ENCODE measurements at regions not wholly inside any gene's neighbourhood (a gene's known extent, or its start where the extent isn't known, plus 50 kb on each side); places are given as distances from the start of the nearest gene placed in this dataset.
A peak's percentile ranks its signal among the peaks of the same experiment; 100 is the strongest.

DNA sequence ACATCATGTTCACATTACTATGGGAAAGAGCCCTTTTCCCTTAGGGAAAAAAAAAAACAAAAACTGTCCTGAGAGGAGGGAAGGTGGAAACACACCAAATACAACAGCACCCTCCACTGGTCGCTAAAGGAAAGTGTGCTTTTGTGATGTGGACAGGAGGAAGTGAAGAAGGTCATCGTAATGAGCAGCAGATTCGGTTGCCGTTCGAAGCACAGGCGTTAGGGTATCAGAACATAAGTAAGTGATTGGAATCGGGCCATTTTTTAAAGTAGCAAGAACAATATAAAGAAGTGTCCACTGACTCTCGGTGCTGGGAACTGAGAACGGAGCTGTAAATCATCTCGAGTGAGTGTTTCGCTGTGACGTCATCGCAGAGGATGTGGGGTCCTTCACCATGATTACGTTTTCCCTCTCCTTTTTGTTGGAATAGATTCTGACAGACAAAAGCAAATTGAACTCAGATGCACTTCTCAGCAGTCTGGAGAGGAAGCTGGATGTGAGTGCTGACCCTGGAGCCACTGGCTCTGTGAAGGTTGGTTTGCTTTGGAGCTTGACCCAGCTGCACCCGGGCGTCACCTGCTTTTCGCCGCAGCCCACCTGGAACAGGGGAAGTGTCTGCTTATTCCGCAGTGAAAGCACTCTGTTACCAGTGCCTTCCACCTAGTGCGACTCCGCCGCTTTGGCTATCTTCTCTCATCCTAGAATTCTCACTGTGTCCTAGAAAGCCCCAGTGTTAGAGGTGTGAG lies 203.6 kb upstream of the GMDS start:
- H3K27me3 ChIP-seq = no peaks in the 10 kb centered on the region
- H3K36me3 ChIP-seq = no peaks in the 10 kb centered on the region
- peaks cover 6 to 11% of the 10 kb centered on the region in 2 experiments for H3K4me1 ChIP-seq (ENCODE audit: control insufficient read depth in 1 of 2, insufficient read depth in 1 of 2, low read depth in 1 of 2, low read length in 1 of 2)
- peak overlapping the region; percentile 22 for H3K27ac ChIP-seq
- peak overlapping the region; percentile 49 to 56 for H3K4me3 ChIP-seq (ENCODE audit: low read depth in 1 of 2, low read length in 1 of 2)
- TF ChIP-seq, protein P1, sequence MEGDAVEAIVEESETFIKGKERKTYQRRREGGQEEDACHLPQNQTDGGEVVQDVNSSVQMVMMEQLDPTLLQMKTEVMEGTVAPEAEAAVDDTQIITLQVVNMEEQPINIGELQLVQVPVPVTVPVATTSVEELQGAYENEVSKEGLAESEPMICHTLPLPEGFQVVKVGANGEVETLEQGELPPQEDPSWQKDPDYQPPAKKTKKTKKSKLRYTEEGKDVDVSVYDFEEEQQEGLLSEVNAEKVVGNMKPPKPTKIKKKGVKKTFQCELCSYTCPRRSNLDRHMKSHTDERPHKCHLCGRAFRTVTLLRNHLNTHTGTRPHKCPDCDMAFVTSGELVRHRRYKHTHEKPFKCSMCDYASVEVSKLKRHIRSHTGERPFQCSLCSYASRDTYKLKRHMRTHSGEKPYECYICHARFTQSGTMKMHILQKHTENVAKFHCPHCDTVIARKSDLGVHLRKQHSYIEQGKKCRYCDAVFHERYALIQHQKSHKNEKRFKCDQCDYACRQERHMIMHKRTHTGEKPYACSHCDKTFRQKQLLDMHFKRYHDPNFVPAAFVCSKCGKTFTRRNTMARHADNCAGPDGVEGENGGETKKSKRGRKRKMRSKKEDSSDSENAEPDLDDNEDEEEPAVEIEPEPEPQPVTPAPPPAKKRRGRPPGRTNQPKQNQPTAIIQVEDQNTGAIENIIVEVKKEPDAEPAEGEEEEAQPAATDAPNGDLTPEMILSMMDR (IDR thresholded peaks at IDR 0.05) = peak; percentile 67
- no peaks in the 10 kb centered on the region for H3K9me3 ChIP-seq

DNA sequence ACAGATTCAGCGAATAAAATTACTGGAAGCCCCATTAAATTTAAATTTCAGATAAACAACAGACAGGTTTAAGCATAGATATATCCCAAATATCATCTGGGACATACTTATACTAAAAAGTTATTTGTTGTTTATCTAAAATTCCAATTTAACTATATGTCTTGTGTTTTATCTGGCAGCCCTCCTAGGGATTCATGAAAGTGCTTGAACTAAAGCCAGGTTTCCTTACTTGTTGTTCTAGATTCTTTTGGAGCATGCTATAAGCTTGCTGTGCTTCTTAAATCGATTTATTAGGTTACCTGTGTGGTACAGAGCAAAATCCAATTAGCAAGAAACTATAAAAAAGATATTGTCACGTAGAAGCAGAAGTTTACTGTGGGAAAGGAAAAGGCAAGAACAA lies 202.5 kb upstream of the GMDS start:
- Histone ChIP-seq H3K4me3 (ENCODE audit: low read depth in 1 of 2, low read length in 1 of 2) (no peak overlapping the region), H3K9me3 (no peaks in the 10 kb centered on the region), H3K27ac (no peak overlapping the region), H3K36me3 (no peaks in the 10 kb centered on the region), H3K4me1 (ENCODE audit: control insufficient read depth in 1 of 2, insufficient read depth in 1 of 2, low read depth in 1 of 2, low read length in 1 of 2) (peaks cover 6 to 11% of the 10 kb centered on the region in 2 experiments), H3K27me3 (no peaks in the 10 kb centered on the region)
- TF ChIP-seq, protein P1 (IDR thresholded peaks at IDR 0.05) = no peak

DNA sequence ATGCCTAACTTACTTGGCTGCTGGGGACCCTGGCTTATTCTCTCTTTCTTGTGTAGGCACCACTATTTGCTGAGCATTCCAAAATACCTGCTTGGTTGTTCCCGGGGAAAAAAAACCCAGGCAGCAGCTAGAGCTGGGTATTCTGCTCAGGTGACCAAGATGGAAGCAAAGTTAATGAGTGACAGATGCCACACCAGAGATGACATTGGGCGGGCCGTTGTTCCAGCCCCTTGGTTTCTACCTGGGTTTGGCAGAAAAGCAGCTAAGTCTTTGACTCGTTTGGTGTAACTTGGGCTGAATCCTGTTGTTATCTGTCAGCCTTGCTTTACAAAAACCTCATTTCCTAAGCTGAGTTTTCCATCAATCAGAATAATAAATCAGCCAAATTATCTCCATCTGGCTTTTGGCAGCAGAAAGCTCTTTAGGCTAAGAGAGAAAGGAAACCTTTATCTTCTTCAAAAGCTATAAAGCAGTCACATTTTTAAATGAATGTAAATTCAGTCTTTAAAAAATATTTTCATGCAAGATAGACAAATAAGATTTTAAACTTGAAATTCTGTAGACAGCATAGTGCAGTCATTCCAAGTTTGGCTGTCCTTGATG lies 202.0 kb upstream of the GMDS start:
- H3K4me3 ChIP-seq (ENCODE audit: low read depth in 1 of 2, low read length in 1 of 2) = no peak overlapping the region
- H3K4me1 ChIP-seq (ENCODE audit: control insufficient read depth in 1 of 2, insufficient read depth in 1 of 2, low read depth in 1 of 2, low read length in 1 of 2) = peaks cover 6 to 11% of the 10 kb centered on the region in 2 experiments
- H3K9me3 ChIP-seq = no peaks in the 10 kb centered on the region
- TF ChIP-seq, protein P1 (IDR thresholded peaks at IDR 0.05) = no peak
- no peaks in the 10 kb centered on the region for H3K27me3 ChIP-seq
- no peaks in the 10 kb centered on the region for H3K36me3 ChIP-seq
- no peak overlapping the region for H3K27ac ChIP-seq

DNA sequence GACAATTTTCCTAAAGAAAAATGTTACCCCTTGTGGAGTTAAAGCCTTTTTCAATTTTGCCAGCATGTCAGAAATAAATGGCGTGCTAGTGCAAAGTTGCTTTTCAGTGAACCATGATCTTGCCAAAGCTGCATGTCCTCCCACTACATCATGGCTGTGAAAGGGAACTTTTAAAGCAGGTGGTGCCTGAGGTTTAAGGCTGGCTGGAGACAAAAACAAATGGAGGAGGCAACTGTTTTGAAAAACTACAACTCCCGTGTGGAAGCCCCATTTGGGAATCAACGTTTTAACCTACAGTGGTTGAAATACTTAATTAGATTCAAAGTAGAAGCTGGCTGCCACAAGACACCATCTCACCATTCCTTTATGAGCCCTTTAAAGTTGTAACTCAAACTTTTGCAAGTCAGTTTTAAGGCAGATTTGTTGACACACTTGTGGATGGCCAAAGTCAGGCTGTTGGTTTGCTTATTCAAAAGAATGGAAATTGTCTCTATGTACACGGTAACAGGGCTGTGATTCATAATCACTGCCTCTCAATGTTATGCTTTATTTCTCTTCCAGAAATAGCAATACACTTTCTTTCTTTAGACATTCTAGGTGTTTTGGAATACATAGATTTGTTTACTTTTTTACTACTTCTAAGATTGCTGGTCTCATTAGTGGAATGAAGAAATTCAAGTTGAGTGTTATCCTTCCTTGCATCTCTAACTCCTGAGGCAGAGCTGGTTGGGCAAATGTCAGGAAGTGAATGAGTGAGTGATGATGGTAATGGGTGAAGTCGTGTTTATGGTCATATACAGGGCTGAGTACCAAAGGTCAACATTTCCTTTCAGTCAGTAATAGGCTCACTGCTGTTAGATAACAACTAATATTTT lies 196.4 kb upstream of the GMDS start:
- H3K27me3 ChIP-seq = no peaks in the 10 kb centered on the region
- TF ChIP-seq, protein P1 (IDR thresholded peaks at IDR 0.05) = no peak
- no peak overlapping the region for H3K4me3 ChIP-seq (ENCODE audit: low read depth in 1 of 2, low read length in 1 of 2)
- no peaks in the 10 kb centered on the region for H3K9me3 ChIP-seq
- H3K36me3 ChIP-seq = no peaks in the 10 kb centered on the region
- no peaks in the 10 kb centered on the region for H3K4me1 ChIP-seq (ENCODE audit: control insufficient read depth in 1 of 2, insufficient read depth in 1 of 2, low read depth in 1 of 2, low read length in 1 of 2)
- H3K27ac ChIP-seq = no peak overlapping the region

DNA sequence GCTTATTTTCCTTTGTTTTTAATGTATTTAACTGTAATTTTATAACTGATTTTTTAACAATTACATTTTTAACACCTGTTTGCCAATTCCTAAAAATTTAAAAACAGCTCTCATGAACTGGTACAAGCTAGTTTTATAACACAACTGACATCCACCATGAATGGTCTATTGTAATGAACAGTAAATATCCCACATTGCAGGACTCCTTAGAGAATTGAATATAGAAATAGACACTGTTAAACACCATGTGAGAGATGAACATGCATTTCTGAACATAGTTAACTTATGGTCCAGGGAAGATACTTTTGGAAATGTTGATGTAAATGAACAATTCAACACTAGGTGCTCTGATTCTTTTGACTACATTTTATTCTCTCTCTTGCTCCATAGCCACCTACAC lies 195.1 kb upstream of the GMDS start:
- Histone ChIP-seq H3K4me3 (ENCODE audit: low read depth in 1 of 2, low read length in 1 of 2) (no peak overlapping the region), H3K27ac (no peak overlapping the region), H3K27me3 (no peaks in the 10 kb centered on the region)

More for the DNA sequence above, 195.1 kb upstream of the GMDS start:
- Histone ChIP-seq H3K4me1 (ENCODE audit: control insufficient read depth in 1 of 2, insufficient read depth in 1 of 2, low read depth in 1 of 2, low read length in 1 of 2) (no peaks in the 10 kb centered on the region), H3K36me3 (no peaks in the 10 kb centered on the region), H3K9me3 (no peaks in the 10 kb centered on the region)
- TF ChIP-seq, protein P1 (IDR thresholded peaks at IDR 0.05) = no peak

All from neutrophil (primary cell).